ENCODE measurements at regions not wholly inside any gene's neighbourhood (a gene's known extent, or its start where the extent isn't known, plus 50 kb on each side); places are given as distances from the start of the nearest gene placed in this dataset.

GRCh38 chr20:59491884-59492283 is 112.5 kb upstream of the PHACTR3 start:
- intact Hi-C loops (cut with DNase I) = no loop called here
- Histone ChIP-seq H3K27ac (no peak overlapping the region), H3K27me3 (no peaks in the 10 kb centered on the region)

GRCh38 chr20:59493926-59494325 is 110.4 kb upstream of the PHACTR3 start:
- Histone ChIP-seq H3K36me3 (no peaks in the 10 kb centered on the region), H3K27ac (no peak overlapping the region), H3K27me3 (no peaks in the 10 kb centered on the region), H3K4me3 (no peak overlapping the region), H3K9me3 (no peaks in the 10 kb centered on the region), H3K4me1 (ENCODE audit: insufficient read depth) (no peaks in the 10 kb centered on the region)
- TF ChIP-seq EP300 (IDR thresholded peaks at IDR 0.05) = no peak
- TF ChIP-seq CTCF (IDR thresholded peaks at IDR 0.05) = no peak
- intact Hi-C loops (cut with DNase I) = no loop called here
- 90 to 93% (median 90%) methylated on average over 5 of the region's 5 CpGs for WGBS, 3 donors
- no peak for DNase-seq

More at GRCh38 chr20:59491884-59492283, 112.5 kb upstream of the PHACTR3 start:
- TF ChIP-seq CTCF (IDR thresholded peaks at IDR 0.05) (no peak), EP300 (IDR thresholded peaks at IDR 0.05) (no peak), POLR2A (IDR thresholded peaks at IDR 0.05) (no peak)
- Histone ChIP-seq H3K9me3 (no peaks in the 10 kb centered on the region), H3K4me3 (no peak overlapping the region), H3K36me3 (no peaks in the 10 kb centered on the region), H3K4me1 (ENCODE audit: insufficient read depth) (no peaks in the 10 kb centered on the region)
- 82 to 93% (median 89%) methylated on average over 6 of the region's 6 CpGs for WGBS, 3 donors
- no peak for DNase-seq

GRCh38 chr20:59495166-59495565 is 109.2 kb upstream of the PHACTR3 start:
- Histone ChIP-seq H3K4me1 (ENCODE audit: insufficient read depth) (no peaks in the 10 kb centered on the region), H3K27me3 (no peaks in the 10 kb centered on the region), H3K9me3 (no peaks in the 10 kb centered on the region), H3K27ac (no peak overlapping the region), H3K36me3 (no peaks in the 10 kb centered on the region), H3K4me3 (no peak overlapping the region)
- no peak for DNase-seq
- no peak for TF ChIP-seq EP300 (IDR thresholded peaks at IDR 0.05)
- TF ChIP-seq CTCF (IDR thresholded peaks at IDR 0.05) = no peak
- TF ChIP-seq POLR2A (IDR thresholded peaks at IDR 0.05) = no peak
- intact Hi-C loops (cut with DNase I) = no loop called here
- WGBS, 3 donors = 69 to 78% (median 74%) methylated on average over 8 of the region's 8 CpGs

- TF ChIP-seq EP300 (IDR thresholded peaks at IDR 0.05) (no peak), CTCF (IDR thresholded peaks at IDR 0.05) (no peak), POLR2A (IDR thresholded peaks at IDR 0.05) (no peak)
- Histone ChIP-seq H3K9me3 (no peaks in the 10 kb centered on the region), H3K36me3 (no peaks in the 10 kb centered on the region), H3K4me3 (no peak overlapping the region), H3K4me1 (ENCODE audit: insufficient read depth) (no peaks in the 10 kb centered on the region), H3K27ac (no peak overlapping the region), H3K27me3 (no peaks in the 10 kb centered on the region)
- intact Hi-C loops (cut with DNase I) = no loop called here
- WGBS, 3 donors = 8 to 11% (median 9%) methylated on average over 12 of the region's 12 CpGs
- DNase-seq = peak; percentile 13 to 67 (median 49)
Observed at GRCh38 chr20:59495894-59496510, 108.3 kb upstream of the PHACTR3 start.
